ENCODE measurements at regions not wholly inside any gene's neighbourhood (a gene's known extent, or its start where the extent isn't known, plus 50 kb on each side); places are given as distances from the start of the nearest gene placed in this dataset.

GRCh38 chr20:48294196-48294595 lies 508.9 kb upstream of the SULF2 start:
- TF ChIP-seq ELF1 (CRISPR knock-in tag; IDR thresholded peaks at IDR 0.05) (no peak), POLR2AphosphoS5 (IDR thresholded peaks at IDR 0.05; ENCODE audit: low read depth, low read length) (no peak)
